Neural cell (in vitro differentiated cells): ENCODE measurements at regions not wholly inside any gene's neighbourhood (a gene's known extent, or its start where the extent isn't known, plus 50 kb on each side); places are given as distances from the start of the nearest gene placed in this dataset.

ENCODE experiments used
- H2AFZ ChIP-seq: fragments of 200-600, 300-800 bp; sonication (generic), shearing (Covaris generic); 2 replicates; pipeline ENCODE4 v1.6.0; 2014; ENCODE audit warnings: low read depth, mild to moderate bottlenecking, antibody characterized with exemption, low read length, moderate library complexity
- H3F3A ChIP-seq: fragments of 200-600 bp; shearing (Covaris generic); 2 replicates; pipeline ENCODE4 v1.6.1; 2016; ENCODE audit warnings: mild to moderate bottlenecking, moderate library complexity, mixed read lengths, antibody characterized with exemption, low read length; ENCODE audit not compliant: insufficient read depth, poor library complexity, severe bottlenecking
- H3K27ac ChIP-seq: fragments of 200-600, 300-800 bp; sonication (generic), shearing (Covaris generic); 2 replicates; pipeline ENCODE4 v1.5.1; 2014; ENCODE audit warnings: mild to moderate bottlenecking, low read length, moderate library complexity
- H3K27me3 ChIP-seq: fragments of 300-800, 200-600 bp; sonication (generic), shearing (Covaris generic); 2 replicates; pipeline ENCODE4 v1.6.0; 2014; ENCODE audit warnings: mild to moderate bottlenecking, low read depth, low read length, moderate library complexity; ENCODE audit not compliant: insufficient read depth
- H3K36me3 ChIP-seq: fragments of 300-800, 200-600 bp; sonication (generic), shearing (Covaris generic); 2 replicates; pipeline ENCODE4 v1.5.1; 2014; ENCODE audit warnings: mild to moderate bottlenecking, antibody characterized with exemption, low read length, moderate library complexity; ENCODE audit not compliant: insufficient read depth
- H3K4me2 ChIP-seq: fragments of 300-800, 200-600 bp; sonication (generic), shearing (Covaris generic); 2 replicates; pipeline ENCODE4 v1.6.0; 2014; ENCODE audit warnings: mild to moderate bottlenecking, low read length
- H3K4me3 ChIP-seq: fragments of 300-800, 200-600 bp; sonication (generic), shearing (Covaris generic); 2 replicates; pipeline ENCODE4 v1.5.1; 2014; ENCODE audit warnings: mild to moderate bottlenecking, low read length, moderate library complexity
- H3K79me2 ChIP-seq: fragments of 200-600 bp; shearing (Covaris generic); replicated peaks from 2 replicates; pipeline ENCODE4 v1.6.0; 2014; ENCODE audit warnings: mild to moderate bottlenecking, low read length, moderate library complexity; ENCODE audit not compliant: insufficient read depth
- H3K9ac ChIP-seq: fragments of 300-800, 200-600 bp; sonication (generic), shearing (Covaris generic); 2 replicates; pipeline ENCODE4 v1.6.1; 2016; ENCODE audit warnings: mild to moderate bottlenecking, low read length, mixed read lengths
- H3K9me2 ChIP-seq: fragments of 200-600 bp; shearing (Covaris generic); 2 replicates; pipeline ENCODE4 v1.6.1; 2016; ENCODE audit warnings: mild to moderate bottlenecking, low read length, mixed read lengths; ENCODE audit not compliant: insufficient read depth
- H3K9me3 ChIP-seq: fragments of 200-600, 300-800 bp; sonication (generic), shearing (Covaris generic); 2 replicates; pipeline ENCODE4 v1.6.1; 2016; ENCODE audit warnings: mild to moderate bottlenecking, mixed run types, low read length, moderate library complexity, mixed read lengths
- H4K20me1 ChIP-seq: fragments of 200-600 bp; shearing (Covaris generic); 2 replicates; pipeline ENCODE4 v1.6.1; 2016; ENCODE audit warnings: mild to moderate bottlenecking, mixed run types; ENCODE audit not compliant: insufficient read depth
- CTCF ChIP-seq: fragments of 450-650 bp; IDR thresholded peaks from 2 replicates; pipeline ENCODE4 v1.5.1; 2014; ENCODE audit warnings: antibody characterized with exemption, mild to moderate bottlenecking, moderate library complexity; ENCODE audit not compliant: poor library complexity, severe bottlenecking
- EP300 ChIP-seq: fragments of 450-650 bp; conservative IDR thresholded peaks from 2 replicates; pipeline ENCODE4 v1.6.1; 2014; ENCODE audit warnings: antibody characterized with exemption, mild to moderate bottlenecking, moderate library complexity; ENCODE audit not compliant: poor library complexity, severe bottlenecking
- EZH2 ChIP-seq: fragments of 200-600, 300-800 bp; shearing (Covaris generic), sonication (generic); IDR thresholded peaks from 2 replicates; pipeline ENCODE4 v1.6.1; 2014; ENCODE audit warnings: antibody characterized with exemption, low read length, borderline replicate concordance, mild to moderate bottlenecking; ENCODE audit not compliant: insufficient read depth, poor library complexity, severe bottlenecking
- MXI1 ChIP-seq: fragments of 450-650 bp; conservative IDR thresholded peaks from 2 replicates; pipeline ENCODE4 v1.6.1; 2014; ENCODE audit warnings: antibody characterized with exemption, mild to moderate bottlenecking; ENCODE audit not compliant: poor library complexity, severe bottlenecking
- POLR2AphosphoS5 ChIP-seq: IDR thresholded peaks from 2 replicates; pipeline ENCODE4 v1.6.1; 2012
- RAD21 ChIP-seq: fragments of 450-650 bp; conservative IDR thresholded peaks from 2 replicates; pipeline ENCODE4 v1.6.1; 2014; ENCODE audit warnings: antibody characterized with exemption, mild to moderate bottlenecking, moderate library complexity
- REST ChIP-seq: IDR thresholded peaks from 2 replicates; pipeline ENCODE4 v1.6.1; 2012; ENCODE audit warnings: borderline replicate concordance
- SMC3 ChIP-seq: fragments of 450-650 bp; conservative IDR thresholded peaks from 2 replicates; pipeline ENCODE4 v1.6.1; 2014; ENCODE audit warnings: antibody characterized with exemption, mild to moderate bottlenecking, moderate library complexity; ENCODE audit not compliant: poor library complexity
- TAF1 ChIP-seq: IDR thresholded peaks from 2 replicates; pipeline ENCODE4 v1.6.1; 2012; ENCODE audit warnings: low read depth

- H3K36me3 ChIP-seq = no peaks in the 10 kb centered on the region
- H3K27me3 ChIP-seq = no peaks in the 10 kb centered on the region
- TF ChIP-seq RAD21 = no peak
- no peak for TF ChIP-seq SMC3
- TF ChIP-seq CTCF = no peak
- TF ChIP-seq EZH2 = no peak
- no peak for TF ChIP-seq POLR2AphosphoS5
- TF ChIP-seq TAF1 = no peak
- no peak for TF ChIP-seq REST
- no peak for TF ChIP-seq EP300
- TF ChIP-seq MXI1 = no peak
- H3K9me2 ChIP-seq = no peaks in the 10 kb centered on the region
- H2AFZ ChIP-seq = no peak overlapping the region
- no peaks in the 10 kb centered on the region for H3K79me2 ChIP-seq
- no peak overlapping the region for H3K4me2 ChIP-seq
- H3K27ac ChIP-seq = no peak overlapping the region
- H3K4me3 ChIP-seq = no peak overlapping the region
- H3K9ac ChIP-seq = no peak overlapping the region
- H4K20me1 ChIP-seq = no peaks in the 10 kb centered on the region
- H3F3A ChIP-seq = no peaks in the 10 kb centered on the region
- H3K9me3 ChIP-seq = no peaks in the 10 kb centered on the region
Observed at GRCh38 chr18:37980556-37980955, 415.0 kb upstream of the CELF4 start.

GRCh38 chr18:37975446-37975845, 409.8 kb upstream of the CELF4 start:
- no peak overlapping the region for H2AFZ ChIP-seq
- H4K20me1 ChIP-seq = no peaks in the 10 kb centered on the region

More at GRCh38 chr18:37975446-37975845, 409.8 kb upstream of the CELF4 start:
- Histone ChIP-seq H3F3A (no peaks in the 10 kb centered on the region), H3K4me3 (no peak overlapping the region), H3K79me2 (no peaks in the 10 kb centered on the region), H3K9me2 (no peaks in the 10 kb centered on the region), H3K9ac (no peak overlapping the region), H3K27ac (no peak overlapping the region), H3K4me2 (no peak overlapping the region), H3K27me3 (no peaks in the 10 kb centered on the region), H3K9me3 (no peaks in the 10 kb centered on the region), H3K36me3 (no peaks in the 10 kb centered on the region)
- TF ChIP-seq TAF1 (no peak), RAD21 (no peak), MXI1 (no peak), SMC3 (no peak), REST (no peak), POLR2AphosphoS5 (no peak), EZH2 (no peak), EP300 (no peak), CTCF (no peak)
